ENCODE measurements at regions not wholly inside any gene's neighbourhood (a gene's known extent, or its start where the extent isn't known, plus 50 kb on each side); places are given as distances from the start of the nearest gene placed in this dataset.

DNA sequence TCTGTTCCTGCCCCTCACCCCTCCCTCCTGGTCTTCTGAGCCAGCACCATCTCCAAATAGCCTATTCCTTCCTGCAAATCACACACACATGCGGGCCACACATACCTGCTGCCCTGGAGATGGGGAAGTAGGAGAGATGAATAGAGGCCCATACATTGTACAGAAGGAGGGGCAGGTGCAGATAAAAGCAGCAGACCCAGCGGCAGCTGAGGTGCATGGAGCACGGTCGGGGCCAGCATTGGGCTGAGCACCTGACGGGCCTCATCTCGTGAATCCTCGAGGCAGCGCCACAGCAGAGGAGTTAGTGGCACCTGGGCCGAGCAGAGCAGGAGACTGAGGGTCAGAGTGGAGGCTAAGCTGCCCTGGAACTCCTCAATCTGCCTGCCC is 941.8 kb downstream of the BRD1 start:
- TF ChIP-seq POLR2A (IDR thresholded peaks at IDR 0.05) = no peak
- TF ChIP-seq, protein P1, sequence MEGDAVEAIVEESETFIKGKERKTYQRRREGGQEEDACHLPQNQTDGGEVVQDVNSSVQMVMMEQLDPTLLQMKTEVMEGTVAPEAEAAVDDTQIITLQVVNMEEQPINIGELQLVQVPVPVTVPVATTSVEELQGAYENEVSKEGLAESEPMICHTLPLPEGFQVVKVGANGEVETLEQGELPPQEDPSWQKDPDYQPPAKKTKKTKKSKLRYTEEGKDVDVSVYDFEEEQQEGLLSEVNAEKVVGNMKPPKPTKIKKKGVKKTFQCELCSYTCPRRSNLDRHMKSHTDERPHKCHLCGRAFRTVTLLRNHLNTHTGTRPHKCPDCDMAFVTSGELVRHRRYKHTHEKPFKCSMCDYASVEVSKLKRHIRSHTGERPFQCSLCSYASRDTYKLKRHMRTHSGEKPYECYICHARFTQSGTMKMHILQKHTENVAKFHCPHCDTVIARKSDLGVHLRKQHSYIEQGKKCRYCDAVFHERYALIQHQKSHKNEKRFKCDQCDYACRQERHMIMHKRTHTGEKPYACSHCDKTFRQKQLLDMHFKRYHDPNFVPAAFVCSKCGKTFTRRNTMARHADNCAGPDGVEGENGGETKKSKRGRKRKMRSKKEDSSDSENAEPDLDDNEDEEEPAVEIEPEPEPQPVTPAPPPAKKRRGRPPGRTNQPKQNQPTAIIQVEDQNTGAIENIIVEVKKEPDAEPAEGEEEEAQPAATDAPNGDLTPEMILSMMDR (IDR thresholded peaks at IDR 0.05) = no peak

Data from adrenal gland (tissue), 5 donors.